Body of pancreas (tissue), 4 donors: ENCODE measurements at regions not wholly inside any gene's neighbourhood (a gene's known extent, or its start where the extent isn't known, plus 50 kb on each side); places are given as distances from the start of the nearest gene placed in this dataset.

Source experiments
- ATAC-seq: fragments of 150-250 bp; one replicate; pipeline ENCODE4 v1.9.1; 2016
- DNase-seq, 4 donors: peaks; one replicate each; pipeline ENCODE4 v3.0.0-alpha.2; 2019
- H3K27ac ChIP-seq, 4 donors: fragments of 200-600 bp; sonication (generic); 1 replicate in 3 of 4; 2 replicates in 1 of 4; pipeline versions ENCODE4 v1.5.1 to v1.6.1; 2016 to 2019; ENCODE audit warnings: mild to moderate bottlenecking in 1 of 4, mixed read lengths in 1 of 4, moderate library complexity in 1 of 4
- H3K27me3 ChIP-seq, 2 donors: fragments of 200-600 bp; sonication (generic); one replicate each; pipeline ENCODE4 v1.6.0; 2016; ENCODE audit warnings: mild to moderate bottlenecking in 1 of 2
- H3K36me3 ChIP-seq, 2 donors: fragments of 200-600 bp; sonication (generic); replicated peaks in 1 of 2; 2 replicates each; pipeline ENCODE4 v1.5.1; 2016; ENCODE audit warnings: low read depth in 2 of 2; ENCODE audit not compliant: insufficient read depth in 1 of 2
- H3K4me1 ChIP-seq: fragments of 200-600 bp; sonication (generic); one replicate; pipeline ENCODE4 v1.6.0; 2016
- H3K4me3 ChIP-seq, 2 donors: fragments of 200-600 bp; sonication (generic); 1 replicate in 1 of 2; 2 replicates in 1 of 2; pipeline ENCODE4 v1.5.1; 2016 to 2019
- H3K9me3 ChIP-seq, 3 donors: fragments of 200-600 bp; sonication (generic); 1 replicate in 2 of 3; 2 replicates in 1 of 3; pipeline ENCODE4 v1.5.1; 2016
- POLR2A ChIP-seq, 3 donors: fragments of 450-650 bp; IDR thresholded peaks; one replicate each; pipeline ENCODE4 v1.6.1; 2016; ENCODE audit warnings: antibody characterized with exemption in 3 of 3, mild to moderate bottlenecking in 2 of 3
- WGBS, 2 donors: methylation state at CpG; one replicate each; pipeline ENCODE4 v1.1.5; 2017; 5-methylcytosine and 5-hydroxymethylcytosine counted together
- intact Hi-C: fragments of 100-400 bp; cut with DNase I; formaldehyde crosslinking; loops from one replicate; pipeline ENCODE4 v1.15.1; 2023
- TF ChIP-seq, protein P1 (sequence below), 7 experiments: fragments of 450-650 bp in 4 of 7; fragments of 200-600 bp in 3 of 7; sonication (generic) in 3 of 7; IDR thresholded peaks; one replicate each; pipeline ENCODE4 v1.5.1; 2016 to 2019; ENCODE audit warnings: antibody characterized with exemption in 7 of 7

GRCh38 chr19:5218963-5219530 lies 121.6 kb downstream of the PTPRS start:
- H3K9me3 ChIP-seq, result no peaks in the 10 kb centered on the region
- H3K36me3 ChIP-seq, result peaks cover 0 to 34% of the 10 kb centered on the region in 2 donors
- no peak for DNase-seq
- H3K27me3 ChIP-seq, result no peaks in the 10 kb centered on the region
- ATAC-seq, result no peak
- TF ChIP-seq, protein P1, sequence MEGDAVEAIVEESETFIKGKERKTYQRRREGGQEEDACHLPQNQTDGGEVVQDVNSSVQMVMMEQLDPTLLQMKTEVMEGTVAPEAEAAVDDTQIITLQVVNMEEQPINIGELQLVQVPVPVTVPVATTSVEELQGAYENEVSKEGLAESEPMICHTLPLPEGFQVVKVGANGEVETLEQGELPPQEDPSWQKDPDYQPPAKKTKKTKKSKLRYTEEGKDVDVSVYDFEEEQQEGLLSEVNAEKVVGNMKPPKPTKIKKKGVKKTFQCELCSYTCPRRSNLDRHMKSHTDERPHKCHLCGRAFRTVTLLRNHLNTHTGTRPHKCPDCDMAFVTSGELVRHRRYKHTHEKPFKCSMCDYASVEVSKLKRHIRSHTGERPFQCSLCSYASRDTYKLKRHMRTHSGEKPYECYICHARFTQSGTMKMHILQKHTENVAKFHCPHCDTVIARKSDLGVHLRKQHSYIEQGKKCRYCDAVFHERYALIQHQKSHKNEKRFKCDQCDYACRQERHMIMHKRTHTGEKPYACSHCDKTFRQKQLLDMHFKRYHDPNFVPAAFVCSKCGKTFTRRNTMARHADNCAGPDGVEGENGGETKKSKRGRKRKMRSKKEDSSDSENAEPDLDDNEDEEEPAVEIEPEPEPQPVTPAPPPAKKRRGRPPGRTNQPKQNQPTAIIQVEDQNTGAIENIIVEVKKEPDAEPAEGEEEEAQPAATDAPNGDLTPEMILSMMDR (IDR thresholded peaks at IDR 0.05), result no peak
- no peak for TF ChIP-seq POLR2A (IDR thresholded peaks at IDR 0.05)
- intact Hi-C loops, result no loop called here
- no peak overlapping the region for H3K27ac ChIP-seq
- no peaks in the 10 kb centered on the region for H3K4me1 ChIP-seq
- 84 to 93% methylated on average over 8 of the region's 8 CpGs for WGBS, 2 donors
- H3K4me3 ChIP-seq, result no peak overlapping the region

- WGBS, 2 donors, result 90 to 92% methylated on average over 12 of the region's 12 CpGs
- Histone ChIP-seq H3K27ac (no peak overlapping the region), H3K27me3 (no peaks in the 10 kb centered on the region), H3K36me3 (peaks cover 0 to 35% of the 10 kb centered on the region in 2 donors), H3K9me3 (no peaks in the 10 kb centered on the region), H3K4me3 (no peak overlapping the region), H3K4me1 (no peaks in the 10 kb centered on the region)
- DNase-seq (no peak), ATAC-seq (no peak)
- intact Hi-C loops, result no loop called here
- no peak for TF ChIP-seq POLR2A (IDR thresholded peaks at IDR 0.05)
- TF ChIP-seq, protein P1 (IDR thresholded peaks at IDR 0.05), result no peak
Observed at GRCh38 chr19:5218255-5218855, 122.3 kb downstream of the PTPRS start.

- Histone ChIP-seq H3K36me3 (peaks cover 0 to 35% of the 10 kb centered on the region in 2 donors), H3K4me1 (no peaks in the 10 kb centered on the region), H3K27me3 (no peaks in the 10 kb centered on the region), H3K27ac (no peak overlapping the region), H3K9me3 (no peaks in the 10 kb centered on the region), H3K4me3 (no peak overlapping the region)
- intact Hi-C loops, result no loop called here
- WGBS, 2 donors, result 86 to 87% methylated on average over 4 of the region's 4 CpGs
- no peak for TF ChIP-seq POLR2A (IDR thresholded peaks at IDR 0.05)
- TF ChIP-seq, protein P1 (IDR thresholded peaks at IDR 0.05), result no peak
- DNase-seq (no peak), ATAC-seq (no peak)
Observed at GRCh38 chr19:5217171-5217570, 123.4 kb downstream of the PTPRS start.

- intact Hi-C loops, result no loop called here
- H3K4me1 ChIP-seq, result no peaks in the 10 kb centered on the region
- WGBS, 2 donors, result 89% methylated on average over 13 to 14 of the region's 14 CpGs
Observed at GRCh38 chr19:5216141-5216847, 124.3 kb downstream of the PTPRS start.

More at GRCh38 chr19:5216141-5216847, 124.3 kb downstream of the PTPRS start:
- H3K27ac ChIP-seq, result no peak overlapping the region
- DNase-seq (no peak), ATAC-seq (no peak)
- no peaks in the 10 kb centered on the region for H3K9me3 ChIP-seq
- peaks cover 0 to 42% of the 10 kb centered on the region in 2 donors for H3K36me3 ChIP-seq
- no peak overlapping the region for H3K4me3 ChIP-seq
- no peaks in the 10 kb centered on the region for H3K27me3 ChIP-seq
- TF ChIP-seq, protein P1 (IDR thresholded peaks at IDR 0.05), result no peak
